ENCODE measurements at regions not wholly inside any gene's neighbourhood (a gene's known extent, or its start where the extent isn't known, plus 50 kb on each side); places are given as distances from the start of the nearest gene placed in this dataset.

DNA sequence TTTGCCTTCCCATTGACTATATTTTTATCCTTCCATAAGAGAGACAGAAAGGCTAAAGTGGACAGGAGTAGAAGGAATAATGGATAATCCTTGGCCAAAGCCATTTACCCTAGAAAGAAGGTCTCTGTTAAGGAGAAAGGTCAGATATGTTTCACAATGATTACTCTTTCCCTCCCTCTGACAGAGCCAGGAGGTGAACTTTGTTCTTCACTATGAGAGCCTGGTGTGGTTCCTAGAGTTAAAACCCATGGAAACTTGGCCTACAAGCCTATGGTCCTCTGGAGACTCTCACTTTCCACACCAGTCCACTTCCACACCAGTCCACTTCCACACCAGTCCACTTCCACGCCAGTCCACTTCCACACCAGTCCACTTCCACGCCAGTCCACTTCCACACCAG lies 479.9 kb upstream of the ZP4 start:
- intact Hi-C loops (cut with DNase I, micrococcal nuclease): no loop called here
- Histone ChIP-seq H3K36me3 (ENCODE audit: low read depth) (no peaks in the 10 kb centered on the region), H3K9me3 (no peaks in the 10 kb centered on the region), H3K4me3 (no peak overlapping the region), H3K4me1 (ENCODE audit: low read depth) (no peaks in the 10 kb centered on the region)
- DNase-seq: no peak
- TF ChIP-seq, protein P1, sequence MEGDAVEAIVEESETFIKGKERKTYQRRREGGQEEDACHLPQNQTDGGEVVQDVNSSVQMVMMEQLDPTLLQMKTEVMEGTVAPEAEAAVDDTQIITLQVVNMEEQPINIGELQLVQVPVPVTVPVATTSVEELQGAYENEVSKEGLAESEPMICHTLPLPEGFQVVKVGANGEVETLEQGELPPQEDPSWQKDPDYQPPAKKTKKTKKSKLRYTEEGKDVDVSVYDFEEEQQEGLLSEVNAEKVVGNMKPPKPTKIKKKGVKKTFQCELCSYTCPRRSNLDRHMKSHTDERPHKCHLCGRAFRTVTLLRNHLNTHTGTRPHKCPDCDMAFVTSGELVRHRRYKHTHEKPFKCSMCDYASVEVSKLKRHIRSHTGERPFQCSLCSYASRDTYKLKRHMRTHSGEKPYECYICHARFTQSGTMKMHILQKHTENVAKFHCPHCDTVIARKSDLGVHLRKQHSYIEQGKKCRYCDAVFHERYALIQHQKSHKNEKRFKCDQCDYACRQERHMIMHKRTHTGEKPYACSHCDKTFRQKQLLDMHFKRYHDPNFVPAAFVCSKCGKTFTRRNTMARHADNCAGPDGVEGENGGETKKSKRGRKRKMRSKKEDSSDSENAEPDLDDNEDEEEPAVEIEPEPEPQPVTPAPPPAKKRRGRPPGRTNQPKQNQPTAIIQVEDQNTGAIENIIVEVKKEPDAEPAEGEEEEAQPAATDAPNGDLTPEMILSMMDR (IDR thresholded peaks at IDR 0.05): no peak
- no peak for ATAC-seq

DNA sequence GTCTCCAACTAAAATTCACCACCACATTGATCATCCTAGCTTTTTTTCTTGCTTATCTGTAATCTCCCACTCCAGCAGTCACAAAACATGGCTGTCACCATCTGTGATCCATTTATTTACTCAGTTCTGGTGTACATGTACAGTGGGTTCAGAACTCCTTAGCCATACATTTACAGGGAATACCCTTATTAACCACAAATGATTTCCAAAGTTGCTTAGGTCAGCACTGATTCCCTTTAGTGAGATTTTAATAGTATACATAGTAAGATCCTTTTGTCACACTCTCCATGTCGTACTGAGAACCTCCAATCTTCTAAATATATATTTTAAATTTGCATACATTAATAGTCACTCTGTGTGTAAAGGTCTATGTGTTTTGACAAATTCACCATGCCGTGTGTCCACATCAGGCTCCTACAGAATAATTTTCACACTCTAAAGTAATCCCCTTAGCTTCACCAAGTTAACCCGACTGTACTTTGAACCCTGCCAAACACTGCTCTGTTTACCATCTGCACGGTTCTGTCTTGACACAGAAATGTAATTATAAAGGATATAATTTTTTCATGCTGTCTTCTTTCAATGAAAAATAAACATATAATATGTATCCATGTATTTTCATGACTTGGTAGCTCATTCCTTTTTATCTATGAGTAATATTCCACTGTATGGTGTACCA lies 473.6 kb upstream of the ZP4 start:
- ATAC-seq (no peak), DNase-seq (no peak)
- H3K9me3 ChIP-seq: no peaks in the 10 kb centered on the region
- intact Hi-C loops (cut with DNase I, micrococcal nuclease): no loop called here
- no peak overlapping the region for H3K4me3 ChIP-seq
- TF ChIP-seq, protein P1 (IDR thresholded peaks at IDR 0.05): no peak
- no peaks in the 10 kb centered on the region for H3K36me3 ChIP-seq (ENCODE audit: low read depth)
- no peaks in the 10 kb centered on the region for H3K4me1 ChIP-seq (ENCODE audit: low read depth)

DNA sequence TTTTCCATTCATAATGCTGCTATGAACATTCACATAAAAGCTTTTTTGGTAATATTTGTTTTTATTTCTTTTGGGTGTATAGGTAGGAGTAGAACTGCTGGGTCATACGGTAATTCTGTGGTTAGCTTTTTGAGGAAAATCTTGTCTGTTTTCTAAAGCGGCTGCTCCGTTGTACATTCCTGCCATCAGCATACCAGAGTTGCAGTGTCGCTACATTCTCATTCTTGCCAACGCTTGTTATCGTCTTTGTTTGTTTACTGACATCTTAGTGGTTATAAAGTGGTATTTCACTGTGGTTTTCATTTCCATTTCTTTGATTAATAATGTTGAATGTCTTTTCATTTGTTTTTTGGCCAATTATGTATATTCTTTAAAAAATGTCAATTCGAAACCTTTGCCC lies 469.8 kb upstream of the ZP4 start:
- no peak for ATAC-seq
- Histone ChIP-seq H3K36me3 (ENCODE audit: low read depth) (no peaks in the 10 kb centered on the region), H3K4me1 (ENCODE audit: low read depth) (no peaks in the 10 kb centered on the region), H3K9me3 (no peaks in the 10 kb centered on the region), H3K4me3 (no peak overlapping the region)
- no peak for DNase-seq
- TF ChIP-seq, protein P1 (IDR thresholded peaks at IDR 0.05): no peak
- intact Hi-C loops (cut with DNase I, micrococcal nuclease): no loop called here

DNA sequence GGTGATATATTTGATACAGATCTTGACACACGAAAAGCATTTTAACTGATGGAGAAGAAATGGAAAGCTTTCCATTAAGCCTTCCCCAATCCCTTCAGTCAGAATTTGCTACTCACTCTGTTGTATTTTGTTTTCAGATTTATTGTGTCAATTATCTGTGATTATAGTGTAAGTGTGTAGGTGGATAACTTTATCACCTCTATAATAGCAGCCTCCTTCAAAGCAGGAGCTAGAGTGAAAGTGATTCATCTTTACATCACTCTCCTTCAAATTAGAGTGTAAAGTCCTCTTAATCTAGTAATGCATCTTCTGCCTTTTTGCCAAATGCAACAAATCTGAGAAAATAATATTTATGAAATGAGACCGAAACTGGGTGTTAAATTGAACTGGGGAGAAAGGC lies 459.7 kb upstream of the ZP4 start:
- DNase-seq (no peak), ATAC-seq (no peak)
- intact Hi-C loops (cut with DNase I, micrococcal nuclease): no loop called here
- TF ChIP-seq, protein P1 (IDR thresholded peaks at IDR 0.05): no peak
- Histone ChIP-seq H3K9me3 (no peaks in the 10 kb centered on the region), H3K4me3 (no peak overlapping the region), H3K36me3 (ENCODE audit: low read depth) (no peaks in the 10 kb centered on the region), H3K4me1 (ENCODE audit: low read depth) (no peaks in the 10 kb centered on the region)

DNA sequence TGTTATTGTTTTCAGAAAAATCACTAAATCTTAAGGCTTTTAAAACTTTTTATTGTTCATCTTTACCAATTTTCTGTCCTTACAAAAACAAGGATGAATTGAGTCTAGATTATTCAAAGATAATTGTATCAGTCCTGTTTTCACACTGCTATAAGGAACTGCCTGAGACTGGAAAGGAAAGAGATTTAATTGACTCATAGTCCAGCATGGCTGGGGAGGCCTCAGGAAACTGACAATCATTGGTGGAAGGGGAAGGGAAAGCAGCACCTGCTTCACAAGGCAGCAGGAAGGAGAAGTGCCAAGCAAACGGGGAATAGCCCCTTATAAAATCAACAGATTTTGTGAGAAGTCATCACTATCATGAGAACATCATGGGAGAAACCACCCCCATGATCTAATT lies 455.6 kb upstream of the ZP4 start:
- ATAC-seq (no peak), DNase-seq (no peak)
- TF ChIP-seq, protein P1 (IDR thresholded peaks at IDR 0.05): no peak
- H3K36me3 ChIP-seq (ENCODE audit: low read depth): no peaks in the 10 kb centered on the region
- no peaks in the 10 kb centered on the region for H3K4me1 ChIP-seq (ENCODE audit: low read depth)
- intact Hi-C loops (cut with DNase I, micrococcal nuclease): no loop called here
- no peak overlapping the region for H3K4me3 ChIP-seq
- no peaks in the 10 kb centered on the region for H3K9me3 ChIP-seq

DNA sequence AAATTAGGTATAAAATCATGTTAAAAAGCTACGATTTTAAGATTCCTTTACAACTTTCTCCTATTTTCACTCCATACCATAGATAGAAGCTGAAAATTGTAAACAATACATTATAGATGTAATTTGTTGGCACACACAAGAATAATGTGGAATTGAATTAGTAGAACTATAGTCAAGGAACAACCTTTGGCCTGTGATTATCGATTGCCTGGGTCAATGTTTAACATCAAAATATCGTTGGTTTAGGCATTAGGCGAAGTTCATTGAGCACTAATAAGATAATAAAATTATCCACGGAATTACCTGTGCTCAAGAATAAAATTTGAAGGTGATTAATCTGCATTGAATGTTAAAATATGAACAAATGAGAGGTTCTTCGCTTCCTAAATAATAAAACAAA lies 455.1 kb upstream of the ZP4 start:
- intact Hi-C loops (cut with DNase I, micrococcal nuclease): no loop called here
- Histone ChIP-seq H3K4me1 (ENCODE audit: low read depth) (no peaks in the 10 kb centered on the region), H3K9me3 (no peaks in the 10 kb centered on the region), H3K4me3 (no peak overlapping the region), H3K36me3 (ENCODE audit: low read depth) (no peaks in the 10 kb centered on the region)
- no peak for ATAC-seq
- no peak for DNase-seq
- TF ChIP-seq, protein P1 (IDR thresholded peaks at IDR 0.05): no peak

Data from mucosa of descending colon (tissue), 3 donors.